B cell (primary cell): ENCODE measurements at regions not wholly inside any gene's neighbourhood (a gene's known extent, or its start where the extent isn't known, plus 50 kb on each side); places are given as distances from the start of the nearest gene placed in this dataset.

Experiments used
- ATAC-seq: fragments of 200-7000 bp; cut with Tn5 transposase; one replicate; pipeline ENCODE4 v1.10.0; 2021; ENCODE audit warnings: low read depth, mild to moderate bottlenecking, moderate number of reproducible peaks, moderate library complexity
- CTCF ChIA-PET: fragments of 350-600 bp; sonication (Branson Sonifier 250); formaldehyde crosslinking; loops from one replicate; lab custom pipeline; 2021; ENCODE audit warnings: antibody characterized with exemption, inconsistent platforms; lab: Charles Lee
- POLR2A ChIA-PET: fragments of 350-600 bp; sonication (Branson Sonifier 250); formaldehyde crosslinking; loops from one replicate; lab custom pipeline; 2021; ENCODE audit warnings: antibody characterized with exemption; lab: Charles Lee
- DNase-seq: peaks from one replicate; pipeline ENCODE4 v3.0.0; 2013
- H2AFZ ChIP-seq: 2 replicates; pipeline ENCODE4 v1.6.1; 2012; ENCODE audit warnings: mild to moderate bottlenecking, low read depth, low read length; ENCODE audit not compliant: insufficient read depth, poor library complexity, severe bottlenecking
- H3K27ac ChIP-seq, 2 donors: 1 replicate in 1 of 2; 2 replicates in 1 of 2; pipeline ENCODE4 v1.5.1; 2012 to 2013; ENCODE audit warnings: low read length in 2 of 2, mild to moderate bottlenecking in 2 of 2, moderate library complexity in 1 of 2
- H3K27me3 ChIP-seq, 4 experiments: fragments of 200-600 bp in 1 of 4; sonication (generic) in 1 of 4; replicated peaks in 1 of 4; 1 replicate in 2 of 4; 2 replicates in 2 of 4; pipeline versions ENCODE4 v1.6.1 to v1.7.0; 2013 to 2016; ENCODE audit warnings: low read length in 3 of 4, mild to moderate bottlenecking in 2 of 4, mixed read lengths in 1 of 4, moderate library complexity in 1 of 4; ENCODE audit not compliant: insufficient read depth in 4 of 4, control insufficient read depth in 3 of 4; ENCODE audit errors: control extremely low read depth in 1 of 4
- H3K36me3 ChIP-seq, 2 experiments: replicated peaks in 1 of 2; 1 replicate in 1 of 2; 2 replicates in 1 of 2; pipeline versions ENCODE4 v1.6.1 to v1.7.1; 2013; ENCODE audit warnings: low read length in 1 of 2; ENCODE audit not compliant: insufficient read depth in 2 of 2, control insufficient read depth in 1 of 2; ENCODE audit errors: control extremely low read depth in 1 of 2, extremely low read depth in 1 of 2
- H3K4me1 ChIP-seq, 2 donors: fragments of 200-600 bp in 1 of 2; sonication (generic) in 1 of 2; 1 replicate in 1 of 2; 2 replicates in 1 of 2; pipeline versions ENCODE4 v1.5.1 to v1.6.1; 2013 to 2017; ENCODE audit warnings: low read length in 2 of 2; ENCODE audit not compliant: control insufficient read depth in 2 of 2, insufficient read depth in 2 of 2
- H3K4me2 ChIP-seq: replicated peaks from 2 replicates; pipeline ENCODE3; 2012; ENCODE audit warnings: mild to moderate bottlenecking, low read depth, low read length; ENCODE audit not compliant: poor library complexity, severe bottlenecking
- H3K4me3 ChIP-seq, 5 experiments: fragments of 200-600 bp in 1 of 5; sonication (generic) in 1 of 5; 1 replicate in 3 of 5; 2 replicates in 2 of 5; pipeline versions ENCODE4 v1.5.1 to v1.7.0; 2011 to 2016; ENCODE audit warnings: low read length in 4 of 5, mild to moderate bottlenecking in 4 of 5, low read depth in 2 of 5, control low read depth in 1 of 5, moderate library complexity in 1 of 5; ENCODE audit not compliant: insufficient read depth in 1 of 5; ENCODE audit errors: control extremely low read depth in 1 of 5, extremely low read depth in 1 of 5
- H3K79me2 ChIP-seq: fragments of 200-600 bp; sonication (generic); one replicate; pipeline ENCODE4 v1.6.0; 2016; ENCODE audit warnings: low read length; ENCODE audit not compliant: control insufficient read depth, insufficient read depth
- H3K9ac ChIP-seq: fragments of 200-600 bp; sonication (generic); 2 replicates; pipeline ENCODE4 v1.6.1; 2017; ENCODE audit warnings: mild to moderate bottlenecking, low read length, moderate library complexity
- H3K9me3 ChIP-seq, 3 donors: one replicate each; pipeline versions ENCODE4 v1.6.1 to v1.7.1; 2013; ENCODE audit warnings: low read length in 2 of 3; ENCODE audit not compliant: control insufficient read depth in 2 of 3, insufficient read depth in 1 of 3; ENCODE audit errors: control extremely low read depth in 1 of 3
- H4K20me1 ChIP-seq: 2 replicates; pipeline ENCODE4 v1.6.0; 2012; ENCODE audit warnings: mild to moderate bottlenecking, low read length; ENCODE audit not compliant: insufficient read depth, control insufficient read depth, poor library complexity, severe bottlenecking
- H3K27ac Mint-ChIP-seq: one replicate; pipeline ENCODE4 v1.8.0; 2021; ENCODE audit warnings: mixed read lengths
- H3K27me3 Mint-ChIP-seq: one replicate; pipeline ENCODE4 v1.8.0; 2021; ENCODE audit warnings: mixed read lengths
- H3K4me1 Mint-ChIP-seq: one replicate; pipeline ENCODE4 v1.8.0; 2021; ENCODE audit warnings: mixed read lengths
- H3K4me3 Mint-ChIP-seq: one replicate; pipeline ENCODE4 v1.8.0; 2021; ENCODE audit warnings: mixed read lengths
- H3K9me3 Mint-ChIP-seq: one replicate; pipeline ENCODE4 v1.8.0; 2022; ENCODE audit warnings: mixed read lengths; ENCODE audit not compliant: insufficient read depth
- CTCF ChIP-seq: fragments of 200-600 bp; IDR thresholded peaks from one replicate; pipeline ENCODE4 v1.8.0; 2022; ENCODE audit warnings: antibody characterized with exemption, mild to moderate bottlenecking
- EZH2 ChIP-seq: IDR thresholded peaks from 2 replicates; pipeline ENCODE4 v1.6.1; 2012; ENCODE audit warnings: borderline replicate concordance, low read depth, mild to moderate bottlenecking, moderate library complexity, low read length; ENCODE audit not compliant: insufficient read depth, poor library complexity, severe bottlenecking
- WGBS: methylation state at CpG from one replicate; pipeline ENCODE4 v1.1.5; 2013; ENCODE audit warnings: missing lambda C conversion rate; ENCODE audit not compliant: insufficient coverage; 5-methylcytosine and 5-hydroxymethylcytosine counted together
- intact Hi-C: fragments of 100-400 bp; cut with micrococcal nuclease; formaldehyde crosslinking; loops from one replicate; pipeline ENCODE4 v1.10.0; 2022

DNA sequence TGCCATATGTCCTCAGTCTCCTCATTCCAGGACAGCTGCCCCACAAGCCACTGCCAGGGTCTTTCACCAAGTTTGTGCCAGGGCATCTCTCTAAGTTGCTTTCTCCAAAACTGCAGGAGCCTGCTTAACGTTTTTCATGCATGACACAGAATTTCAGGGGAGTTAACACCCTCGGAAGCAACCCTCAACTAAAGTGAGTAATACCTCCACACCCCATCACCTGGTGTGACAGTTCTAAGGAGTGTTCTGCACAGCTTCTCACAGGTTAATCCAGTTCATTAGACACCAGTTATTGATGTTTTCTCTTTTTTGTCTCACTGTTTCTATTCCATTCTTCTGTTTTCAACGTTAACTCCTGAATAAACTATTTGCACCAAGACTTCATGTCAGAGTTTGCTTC, 115.0 kb downstream of the BACH1 start:
- H3K79me2 ChIP-seq, result no peaks in the 10 kb centered on the region
- no peak for ATAC-seq
- H3K4me1 ChIP-seq, result peaks cover 0 to 5% of the 10 kb centered on the region in 2 donors
- H3K9me3 ChIP-seq, result no peaks in the 10 kb centered on the region
- H3K27ac Mint-ChIP-seq, result no peak overlapping the region
- intact Hi-C loops, result no loop called here
- no peaks in the 10 kb centered on the region for H3K27me3 ChIP-seq
- no peak overlapping the region for H3K4me2 ChIP-seq
- no CpG with 5 or more reads among the region's 3 CpGs for WGBS
- no peaks in the 10 kb centered on the region for H4K20me1 ChIP-seq
- no peaks in the 10 kb centered on the region for H3K9me3 Mint-ChIP-seq
- ChIA-PET POLR2A (no interaction called here), CTCF (no interaction called here)
- H3K4me3 ChIP-seq, result no peak overlapping the region
- TF ChIP-seq EZH2 (no peak), CTCF (no peak)
- H3K27me3 Mint-ChIP-seq, result no peaks in the 10 kb centered on the region
- no peaks in the 10 kb centered on the region for H3K36me3 ChIP-seq
- DNase-seq, result no peak
- H3K27ac ChIP-seq, result no peak overlapping the region
- no peak overlapping the region for H3K4me3 Mint-ChIP-seq
- no peak overlapping the region for H3K9ac ChIP-seq
- no peak overlapping the region for H2AFZ ChIP-seq
- peaks cover 5% of the 10 kb centered on the region for H3K4me1 Mint-ChIP-seq

GRCh38 chr21:29416268-29416667, 117.5 kb downstream of the BACH1 start:
- Histone ChIP-seq H3K27ac (no peak overlapping the region), H3K9ac (no peak overlapping the region), H3K27me3 (no peaks in the 10 kb centered on the region), H4K20me1 (no peaks in the 10 kb centered on the region), H3K4me1 (peaks cover 0 to 9% of the 10 kb centered on the region in 2 donors), H3K4me2 (no peak overlapping the region), H2AFZ (no peak overlapping the region), H3K36me3 (no peaks in the 10 kb centered on the region), H3K79me2 (no peaks in the 10 kb centered on the region), H3K4me3 (no peak overlapping the region), H3K9me3 (no peaks in the 10 kb centered on the region)
- no peaks in the 10 kb centered on the region for H3K9me3 Mint-ChIP-seq
- H3K27ac Mint-ChIP-seq, result no peak overlapping the region
- ChIA-PET CTCF (interaction anchor here (0.7 kb wide), 1 partner anchor 113 kb away, joined by 3 read pairs; no protein-coding TSS in a partner anchor), POLR2A (no interaction called here)
- H3K4me3 Mint-ChIP-seq, result no peak overlapping the region
- DNase-seq (no peak), ATAC-seq (no peak)
- no CpG with 5 or more reads among the region's 4 CpGs for WGBS
- H3K4me1 Mint-ChIP-seq, result peaks cover 15% of the 10 kb centered on the region
- H3K27me3 Mint-ChIP-seq, result no peaks in the 10 kb centered on the region
- TF ChIP-seq EZH2 (no peak), CTCF (no peak)
- intact Hi-C loops, result no loop called here
